K562 (cell line): ENCODE measurements at regions not wholly inside any gene's neighbourhood (a gene's known extent, or its start where the extent isn't known, plus 50 kb on each side); places are given as distances from the start of the nearest gene placed in this dataset.

Source experiments
- ARNT ChIP-seq, 2 experiments: fragments of 450-650 bp; IDR thresholded peaks; 2 replicates each; pipeline ENCODE4 v1.6.1; 2016; ENCODE audit warnings: mild to moderate bottlenecking in 1 of 2
- ATF4 ChIP-seq: fragments of 450-650 bp; formaldehyde crosslinking; IDR thresholded peaks from 2 replicates; pipeline ENCODE4 v1.4.0; 2022; ENCODE audit warnings: mild to moderate bottlenecking, moderate library complexity
- ATF7 ChIP-seq: fragments of 450-650 bp; IDR thresholded peaks from 2 replicates; pipeline ENCODE4 v1.7.1; 2014; ENCODE audit warnings: mild to moderate bottlenecking, moderate library complexity
- CBX5 ChIP-seq: IDR thresholded peaks from 2 replicates; pipeline ENCODE4 v1.6.1; 2014; ENCODE audit warnings: low read depth, borderline replicate concordance
- EGR1 ChIP-seq: fragments of 450-650 bp; conservative IDR thresholded peaks from 2 replicates; pipeline ENCODE4 v1.6.1; 2017; ENCODE audit warnings: mild to moderate bottlenecking
- KLF6 ChIP-seq: fragments of 250-450 bp; sonication (Bioruptor Pico); IDR thresholded peaks from 2 replicates; pipeline ENCODE4 v1.4.0; 2020; ENCODE audit warnings: mild to moderate bottlenecking, moderate library complexity, borderline replicate concordance
- PCBP2 ChIP-seq: fragments of 200-400 bp; formaldehyde crosslinking; IDR thresholded peaks from 2 replicates; pipeline ENCODE4 v1.6.1; 2018; ENCODE audit warnings: low read length, low read depth, mild to moderate bottlenecking, moderate library complexity; ENCODE audit not compliant: poor library complexity, severe bottlenecking
- POLR2AphosphoS5 ChIP-seq: IDR thresholded peaks from 2 replicates; pipeline ENCODE4 v1.6.1; 2011; ENCODE audit warnings: mild to moderate bottlenecking, low read depth, low read length, moderate library complexity; ENCODE audit not compliant: control insufficient read depth, insufficient read depth
- SIN3A ChIP-seq, 2 experiments: fragments of 150-350 bp in 1 of 2; IDR thresholded peaks; 2 replicates each; pipeline ENCODE4 v1.6.1; 2011 to 2016; ENCODE audit warnings: borderline replicate concordance in 2 of 2, low read depth in 2 of 2, low read length in 2 of 2, mild to moderate bottlenecking in 2 of 2, moderate library complexity in 2 of 2; ENCODE audit not compliant: control insufficient read depth in 1 of 2
- SPI1 ChIP-seq: IDR thresholded peaks from 2 replicates; pipeline ENCODE4 v1.6.1; 2011; ENCODE audit warnings: low read depth, low read length, control low read depth, borderline replicate concordance
- TEAD4 ChIP-seq, 2 experiments: sonication (generic) in 1 of 2; formaldehyde crosslinking in 1 of 2; IDR thresholded peaks; 2 replicates each; pipeline versions ENCODE4 v1.6.1 to v1.8.0; 2012 to 2022; ENCODE audit warnings: borderline replicate concordance in 1 of 2, inconsistent platforms in 1 of 2, low read length in 1 of 2, mild to moderate bottlenecking in 1 of 2, missing genetic modification reagents in 1 of 2
- ZNF592 ChIP-seq: fragments of 450-650 bp; IDR thresholded peaks from 2 replicates; pipeline ENCODE4 v1.6.1; 2017; ENCODE audit warnings: antibody characterized with exemption, mild to moderate bottlenecking

- TF ChIP-seq EGR1: no peak
- no peak for TF ChIP-seq ATF7
- no peak for TF ChIP-seq ZNF592
- no peak for TF ChIP-seq ARNT (IDR thresholded peaks at IDR 0.05)
- no peak for TF ChIP-seq TEAD4 (IDR thresholded peaks at IDR 0.05; ENCODE audit: low read length)
- TF ChIP-seq TEAD4 (CRISPR knock-in tag; IDR thresholded peaks at IDR 0.05; ENCODE audit: borderline replicate concordance): no peak
- TF ChIP-seq CBX5: no peak
- no peak for TF ChIP-seq ATF4 (CRISPR knock-in tag)
- TF ChIP-seq SIN3A (IDR thresholded peaks at IDR 0.05; ENCODE audit: borderline replicate concordance in 2 of 2, control insufficient read depth in 1 of 2, low read depth in 2 of 2, low read length in 2 of 2): no peak
- TF ChIP-seq PCBP2: no peak
- TF ChIP-seq KLF6 (CRISPR knock-in tag): no peak
- TF ChIP-seq SPI1: no peak
- no peak for TF ChIP-seq POLR2AphosphoS5
Observed at GRCh38 chr5:100232736-100233135, 302.4 kb upstream of the FAM174A start.
